Caki2 (cell line): ENCODE measurements at regions not wholly inside any gene's neighbourhood (a gene's known extent, or its start where the extent isn't known, plus 50 kb on each side); places are given as distances from the start of the nearest gene placed in this dataset.
"Not testable (repeated sequence)": the region's sequence is repeated elsewhere in the genome, so short reads cannot be mapped to it uniquely, and the experiment has no call there.

Source experiments
- DNase-seq: peaks from one replicate; pipeline ENCODE4 v3.0.0-alpha.2; 2015; ENCODE audit warnings: low read depth
- in situ Hi-C: cut with HindIII; loops from 2 replicates; pipeline ENCODE4 v1.10.0; 2016; ENCODE audit warnings: low sequenced_read_pairs, low pct_unique_long_range_greater_than_20kb, mixed read lengths

DNA sequence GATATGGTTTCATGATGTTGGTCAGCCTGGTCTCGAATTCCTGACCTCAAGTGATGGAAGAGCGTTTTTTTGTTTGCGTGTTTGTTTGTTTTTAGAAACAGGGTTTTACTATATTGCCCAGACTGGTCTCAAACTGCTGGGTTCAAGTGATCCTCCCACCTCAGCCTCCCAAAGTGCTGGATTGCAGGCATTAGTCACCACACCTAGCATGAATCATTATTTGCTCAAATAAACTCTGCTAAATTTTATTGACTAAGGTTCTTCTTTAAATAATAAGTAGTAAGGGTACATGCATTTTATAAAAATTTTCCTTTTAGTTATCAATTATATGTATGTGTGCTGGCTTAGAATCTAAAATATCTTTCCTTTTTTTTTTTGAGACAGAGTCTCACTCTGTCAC is 52.9 kb downstream of the ZBTB9 start:
- in situ Hi-C loops = no loop called here
- DNase-seq = no peak

DNA sequence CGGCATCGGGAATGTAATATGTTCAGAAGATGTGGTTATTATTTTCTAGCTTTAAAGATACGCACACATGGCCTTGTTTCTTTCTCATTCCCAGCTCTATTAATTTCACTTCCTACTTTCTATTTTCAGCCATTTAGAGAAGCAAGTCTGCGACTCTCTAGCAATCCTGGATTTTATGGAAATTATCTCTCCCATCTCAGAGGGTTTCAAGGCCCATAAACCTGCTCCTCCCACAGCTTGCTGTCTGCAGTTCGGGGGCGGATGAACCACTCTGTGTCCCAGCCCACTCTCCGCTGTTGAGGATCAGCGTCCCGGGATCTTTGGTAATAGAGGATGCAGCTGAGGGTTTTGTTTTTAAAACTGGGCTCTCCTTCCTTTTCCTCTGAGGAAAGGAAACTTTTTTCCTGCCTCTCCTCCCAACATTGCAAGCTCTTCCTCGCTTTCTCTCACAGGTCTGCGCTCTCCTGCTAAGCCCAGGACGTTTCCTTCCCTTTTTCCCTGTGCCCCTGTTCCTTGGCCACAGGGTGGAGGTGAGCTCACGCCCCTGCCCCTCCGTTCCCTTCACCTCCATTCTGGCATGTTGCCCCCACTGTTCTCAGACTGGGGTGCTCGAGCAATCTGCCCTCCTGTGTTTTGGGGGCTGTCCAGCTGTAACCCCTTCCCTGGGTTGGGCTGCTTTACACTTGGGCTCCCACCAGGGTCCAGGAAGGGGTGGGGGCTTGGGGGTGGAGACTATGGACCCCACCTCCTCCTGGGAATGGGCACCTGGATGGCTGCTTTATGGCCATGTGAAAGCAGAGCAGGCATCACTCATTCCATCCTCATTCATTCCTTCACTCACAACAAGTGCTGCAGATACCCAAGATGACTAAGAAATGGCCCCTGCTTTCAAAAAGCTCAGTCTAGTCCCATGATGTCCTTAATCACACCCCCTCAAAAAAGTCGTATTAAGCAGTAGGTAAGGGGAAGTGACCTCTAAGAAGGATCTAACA is 54.9 kb downstream of the ZBTB9 start:
- no peak for DNase-seq
- in situ Hi-C loops = no loop called here

DNA sequence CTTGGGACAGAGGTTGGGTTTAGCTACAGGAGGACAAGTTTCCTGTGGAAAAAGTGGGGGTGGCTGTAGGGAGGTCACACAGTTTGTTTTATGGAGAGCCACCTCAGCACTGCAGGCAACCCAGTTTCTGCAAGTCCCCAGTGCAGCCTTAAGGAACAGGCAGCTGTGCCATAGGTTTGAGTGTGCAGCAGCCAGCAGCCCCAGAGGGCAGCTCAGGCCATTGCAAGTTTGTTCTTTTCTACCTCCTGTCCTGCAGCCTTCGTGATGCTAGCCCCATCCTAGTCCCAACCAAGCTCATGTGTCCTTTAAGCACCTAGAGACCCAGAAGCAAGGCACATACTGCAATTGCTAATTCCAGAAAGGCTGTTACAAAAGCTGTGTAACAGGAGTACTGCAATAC is 58.8 kb downstream of the ZBTB9 start:
- DNase-seq = no peak
- in situ Hi-C loops = no loop called here

DNA sequence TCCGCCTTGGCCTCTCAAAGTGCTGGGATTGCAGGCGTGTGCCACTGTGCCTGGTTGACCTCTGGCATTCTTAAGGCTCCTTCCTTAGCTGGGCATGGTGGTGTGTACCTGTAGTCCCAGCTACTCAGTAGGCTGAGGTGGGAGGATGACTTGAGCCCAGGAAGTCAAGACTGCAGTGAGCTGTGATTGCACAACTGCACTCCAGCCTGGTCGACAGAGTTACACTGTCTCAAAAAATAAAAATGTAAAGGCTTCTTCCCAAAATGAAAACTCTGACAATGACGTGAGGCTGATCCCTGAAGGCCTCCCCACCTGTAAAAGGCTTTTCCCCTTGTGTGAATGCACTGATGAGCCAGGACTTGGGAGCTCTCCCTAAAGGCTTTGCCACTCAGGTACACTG is 62.4 kb downstream of the ZBTB9 start:
- in situ Hi-C loops = no loop called here

DNA sequence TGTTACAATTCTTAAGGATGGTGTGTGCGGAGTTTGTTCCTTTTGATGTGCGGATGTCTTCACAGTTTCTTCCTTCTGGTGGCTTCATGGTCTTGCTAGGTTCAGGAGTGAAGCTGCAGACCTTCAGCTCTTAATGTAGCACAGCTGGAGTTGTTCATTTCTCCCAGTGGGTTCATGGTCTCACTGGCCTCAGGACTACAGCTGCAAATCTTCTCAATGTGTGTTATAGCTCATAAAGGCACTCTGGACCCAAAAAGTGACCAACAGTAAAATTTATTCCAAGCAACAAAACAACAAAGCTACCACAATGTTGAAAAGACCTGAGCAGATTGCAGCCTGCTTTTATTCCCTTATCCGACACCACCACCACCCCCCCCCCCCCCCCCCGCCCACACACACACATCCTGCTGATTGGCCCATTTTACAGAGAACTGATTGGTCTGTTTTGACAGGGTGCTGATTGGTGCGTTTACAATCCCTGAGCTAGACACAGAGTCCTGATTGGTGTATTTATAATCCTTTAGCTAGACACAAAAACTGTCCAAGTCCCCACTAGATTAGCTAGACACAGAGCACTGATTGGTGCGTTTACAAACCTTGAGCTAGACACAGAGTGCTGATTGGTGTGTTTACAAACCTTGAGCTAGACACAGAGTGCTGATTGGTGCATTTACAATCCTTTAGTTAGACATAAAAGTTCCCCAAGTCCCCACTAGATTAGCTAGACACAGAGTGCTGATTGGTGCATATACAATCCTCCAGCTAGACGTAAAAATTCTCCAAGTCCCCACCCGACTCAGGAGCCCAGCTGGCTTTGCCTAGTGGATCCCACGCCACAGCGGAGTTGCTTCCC is 59.2 kb downstream of the BAK1 start:
- in situ Hi-C loops = not testable (repeated sequence)
- peak; percentile 6 for DNase-seq

More for the DNA sequence above, 62.4 kb downstream of the ZBTB9 start:
- no peak for DNase-seq

DNA sequence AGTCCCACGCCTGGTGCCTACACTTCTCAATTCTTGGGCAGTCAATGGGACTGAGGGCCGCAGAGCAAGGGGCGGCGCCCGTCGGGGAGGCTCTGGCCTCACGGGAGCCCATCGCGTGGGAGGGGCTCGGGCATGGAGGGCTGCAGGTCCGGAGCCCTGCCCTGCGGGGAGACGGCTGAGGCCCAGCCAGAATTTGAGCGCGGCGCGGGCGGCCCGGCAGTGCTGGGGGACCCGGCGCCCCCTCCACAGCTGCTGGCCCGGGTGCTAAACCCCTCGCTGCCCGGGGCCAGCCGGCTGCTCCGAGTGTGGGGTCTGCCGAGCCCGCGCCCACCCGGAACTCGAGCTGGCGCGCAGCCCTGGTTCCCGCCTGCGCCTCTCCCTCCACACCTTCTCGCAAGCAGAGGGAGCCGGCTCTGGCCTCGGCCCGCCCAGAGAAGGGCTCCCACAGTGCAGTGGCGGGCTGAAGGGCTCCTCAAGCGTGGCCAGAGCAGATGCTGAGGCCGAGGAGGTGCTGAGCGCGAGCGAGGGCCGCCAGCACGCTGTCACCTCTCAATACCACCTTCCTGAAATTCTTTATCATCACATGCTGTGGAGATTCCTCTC is 58.5 kb downstream of the BAK1 start:
- in situ Hi-C loops = no loop called here
- no peak for DNase-seq
